ENCODE measurements at regions not wholly inside any gene's neighbourhood (a gene's known extent, or its start where the extent isn't known, plus 50 kb on each side); places are given as distances from the start of the nearest gene placed in this dataset.
"Not testable (repeated sequence)": the region's sequence is repeated elsewhere in the genome, so short reads cannot be mapped to it uniquely, and the experiment has no call there.

GRCh38 chr16:54985156-54985555, 54.5 kb downstream of the IRX5 start:
- DNase-seq: no peak

GRCh38 chr16:54985668-54986067, 55.0 kb downstream of the IRX5 start:
- no peak for DNase-seq

- no peak for DNase-seq
These were observed 55.7 kb downstream of the IRX5 start for GRCh38 chr16:54986409-54986808.

GRCh38 chr16:54987081-54987480, 56.4 kb downstream of the IRX5 start:
- no peak for DNase-seq

- DNase-seq: no peak
These were observed 60.9 kb downstream of the IRX5 start for GRCh38 chr16:54991525-54991924.

GRCh38 chr16:54991946-54992345, 61.3 kb downstream of the IRX5 start:
- DNase-seq: not testable (repeated sequence)

GRCh38 chr16:54993106-54993895, 62.6 kb downstream of the IRX5 start:
- no peak for DNase-seq

- no peak for DNase-seq
These were observed 65.5 kb downstream of the IRX5 start for GRCh38 chr16:54996186-54996585.

- DNase-seq: no peak
These were observed 68.2 kb downstream of the IRX5 start for GRCh38 chr16:54998834-54999233.

GRCh38 chr16:54999481-54999880, 68.8 kb downstream of the IRX5 start:
- no peak for DNase-seq

- DNase-seq: no peak
These were observed 69.9 kb downstream of the IRX5 start for GRCh38 chr16:55000595-55000994.

- no peak for DNase-seq
These were observed 71.3 kb downstream of the IRX5 start for GRCh38 chr16:55001931-55002330.

- no peak for DNase-seq
These were observed 71.8 kb downstream of the IRX5 start for GRCh38 chr16:55002419-55002818.

- DNase-seq: no peak
These were observed 72.6 kb downstream of the IRX5 start for GRCh38 chr16:55003306-55003705.

- DNase-seq: no peak
These were observed 73.3 kb downstream of the IRX5 start for GRCh38 chr16:55003916-55004315.

- no peak for DNase-seq
These were observed 76.8 kb downstream of the IRX5 start for GRCh38 chr16:55007504-55007903.

GRCh38 chr16:55008836-55009510, 78.3 kb downstream of the IRX5 start:
- DNase-seq: no peak

GRCh38 chr16:55009581-55009980, 78.9 kb downstream of the IRX5 start:
- DNase-seq: no peak

- DNase-seq: no peak
These were observed 80.0 kb downstream of the IRX5 start for GRCh38 chr16:55010492-55011160.

GRCh38 chr16:55012362-55012761, 81.7 kb downstream of the IRX5 start:
- no peak for DNase-seq

- DNase-seq: no peak
These were observed 82.1 kb downstream of the IRX5 start for GRCh38 chr16:55012793-55013192.

- DNase-seq: no peak
These were observed 83.4 kb downstream of the IRX5 start for GRCh38 chr16:55014022-55014421.

- DNase-seq: no peak
These were observed 84.7 kb downstream of the IRX5 start for GRCh38 chr16:55015181-55015913.

Data from CD4-positive, alpha-beta T cell treated with Interleukin-21 for 1 hour (primary cell).